ENCODE measurements at regions not wholly inside any gene's neighbourhood (a gene's known extent, or its start where the extent isn't known, plus 50 kb on each side); places are given as distances from the start of the nearest gene placed in this dataset.

GRCh38 chr4:14347526-14347925 lies 654.8 kb upstream of the CPEB2 start:
- Histone ChIP-seq H3K4me1 (ENCODE audit: insufficient read depth, low read length) (no peaks in the 10 kb centered on the region; the same call in 1 of the 2 replicates), H3T11ph (ENCODE audit: low read length) (no peak overlapping the region), H2BK12ac (ENCODE audit: insufficient read length, low read depth, low read length) (no peak overlapping the region), H2BK5ac (ENCODE audit: insufficient read length, low read length) (no peak overlapping the region), H4K91ac (ENCODE audit: insufficient read length, low read depth, low read length) (no peak overlapping the region), H2BK15ac (ENCODE audit: low read depth, low read length) (no peak overlapping the region), H3K79me2 (ENCODE audit: insufficient read depth, low read length) (no peaks in the 10 kb centered on the region; the same call in 1 of the 2 replicates), H3K9ac (ENCODE audit: extremely low read depth, insufficient read length, low read length) (no peak overlapping the region), H3K23ac (ENCODE audit: insufficient read length, low read depth, low read length) (no peak overlapping the region), H4K5ac (ENCODE audit: insufficient read length, low read depth, low read length) (no peak overlapping the region), H2BK20ac (ENCODE audit: low read depth, low read length, poor library complexity, severe bottlenecking) (no peak overlapping the region), H3K4me2 (ENCODE audit: insufficient read depth, insufficient read length, low read length) (no peak overlapping the region), H4K20me1 (ENCODE audit: control insufficient read depth, insufficient read depth, insufficient read length) (no peaks in the 10 kb centered on the region), H3K27me3 (ENCODE audit: insufficient read depth, low read length) (no peaks in the 10 kb centered on the region), H3K23me2 (ENCODE audit: insufficient read length, low read depth, low read length, poor library complexity, severe bottlenecking) (no peaks in the 10 kb centered on the region), H3K4ac (ENCODE audit: low read depth, low read length) (no peak overlapping the region), H3K79me1 (ENCODE audit: insufficient read depth, low read depth, low read length, poor library complexity, severe bottlenecking) (no peaks in the 10 kb centered on the region), H4K8ac (replicated peaks; ENCODE audit: insufficient read length, low read depth, low read length) (no peak overlapping the region), H2BK120ac (ENCODE audit: low read depth, low read length, poor library complexity, severe bottlenecking) (no peak overlapping the region), H2AFZ (ENCODE audit: low read length) (no peak overlapping the region), H3K14ac (ENCODE audit: insufficient read depth, low read length) (no peak overlapping the region), H3K27ac (ENCODE audit: insufficient read length, low read depth, low read length) (no peak overlapping the region), H2AK5ac (ENCODE audit: insufficient read length, low read length) (no peak overlapping the region), H3K9me3 (ENCODE audit: control insufficient read depth, low read depth, low read length) (no peaks in the 10 kb centered on the region), H3K18ac (ENCODE audit: insufficient read length, low read depth, low read length) (no peak overlapping the region), H3K56ac (ENCODE audit: insufficient read length, low read depth, low read length) (no peak overlapping the region)
- peaks cover 2% of the 10 kb centered on the region in 2 experiments; a peak in 2 of 4 replicates for H3K4me1 Mint-ChIP-seq
- no peak overlapping the region for H3K27ac Mint-ChIP-seq
- no peak for DNase-seq
- no peaks in the 10 kb centered on the region for H3K27me3 Mint-ChIP-seq (ENCODE audit: low read depth)
- H3K4me3 Mint-ChIP-seq = no peak overlapping the region
- no peaks in the 10 kb centered on the region for H3K9me3 Mint-ChIP-seq
- no CpG with 5 or more reads among the region's 7 CpGs for WGBS (ENCODE audit: extremely low coverage, insufficient read length, low lambda C conversion rate)
- no peak for TF ChIP-seq CTCF (conservative IDR thresholded peaks at IDR 0.05)
- H3K36me3 Mint-ChIP-seq (ENCODE audit: insufficient read depth in 1 of 3, low read depth in 3 of 3) = no peaks in the 10 kb centered on the region; a peak in 1 of 7 replicates

All from H9 (cell line).